HG03565 (cell line): ENCODE measurements at regions not wholly inside any gene's neighbourhood (a gene's known extent, or its start where the extent isn't known, plus 50 kb on each side); places are given as distances from the start of the nearest gene placed in this dataset.

Experiments
- ATAC-seq: cut with Tn5 transposase; IDR thresholded peaks from one replicate; pipeline ENCODE4 v1.9.1; 2021; ENCODE audit warnings: mild to moderate bottlenecking, moderate library complexity; ENCODE audit not compliant: unreplicated experiment

DNA sequence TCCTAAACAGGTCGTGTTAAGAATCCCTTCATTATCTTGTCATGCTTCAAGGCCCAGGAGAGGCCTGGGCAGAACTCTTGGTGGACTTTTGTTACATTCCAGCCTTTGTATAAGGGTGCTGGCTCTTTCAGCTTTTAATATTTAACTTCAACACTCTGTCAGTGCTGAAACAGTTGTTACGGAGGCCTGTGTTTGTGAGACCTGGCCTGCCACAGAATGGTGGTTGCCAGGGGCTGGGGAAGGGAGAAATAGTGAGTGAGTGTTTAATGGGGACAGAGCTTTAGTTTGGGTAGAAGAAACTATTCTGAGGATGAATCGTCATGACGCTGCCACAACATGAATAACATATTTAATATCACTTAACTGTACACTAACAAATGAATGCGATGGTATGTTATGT is 1027.6 kb upstream of the PRKX start:
- no peak for ATAC-seq

DNA sequence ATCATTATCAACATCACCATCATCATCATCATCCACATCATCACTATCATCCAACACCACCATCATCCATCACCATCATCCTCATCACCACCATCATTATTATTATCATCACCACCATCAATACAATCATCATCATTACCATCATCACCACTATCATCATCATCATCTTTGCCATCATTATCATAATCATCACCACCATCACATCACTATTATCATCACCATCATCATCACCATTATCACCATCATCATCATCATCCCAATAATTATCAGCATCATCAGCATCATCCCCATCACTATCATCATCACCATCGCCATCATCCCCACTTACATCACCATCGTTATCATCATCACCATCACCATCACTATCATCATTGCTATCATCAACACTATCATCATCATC is 1021.9 kb upstream of the PRKX start:
- no peak for ATAC-seq

DNA sequence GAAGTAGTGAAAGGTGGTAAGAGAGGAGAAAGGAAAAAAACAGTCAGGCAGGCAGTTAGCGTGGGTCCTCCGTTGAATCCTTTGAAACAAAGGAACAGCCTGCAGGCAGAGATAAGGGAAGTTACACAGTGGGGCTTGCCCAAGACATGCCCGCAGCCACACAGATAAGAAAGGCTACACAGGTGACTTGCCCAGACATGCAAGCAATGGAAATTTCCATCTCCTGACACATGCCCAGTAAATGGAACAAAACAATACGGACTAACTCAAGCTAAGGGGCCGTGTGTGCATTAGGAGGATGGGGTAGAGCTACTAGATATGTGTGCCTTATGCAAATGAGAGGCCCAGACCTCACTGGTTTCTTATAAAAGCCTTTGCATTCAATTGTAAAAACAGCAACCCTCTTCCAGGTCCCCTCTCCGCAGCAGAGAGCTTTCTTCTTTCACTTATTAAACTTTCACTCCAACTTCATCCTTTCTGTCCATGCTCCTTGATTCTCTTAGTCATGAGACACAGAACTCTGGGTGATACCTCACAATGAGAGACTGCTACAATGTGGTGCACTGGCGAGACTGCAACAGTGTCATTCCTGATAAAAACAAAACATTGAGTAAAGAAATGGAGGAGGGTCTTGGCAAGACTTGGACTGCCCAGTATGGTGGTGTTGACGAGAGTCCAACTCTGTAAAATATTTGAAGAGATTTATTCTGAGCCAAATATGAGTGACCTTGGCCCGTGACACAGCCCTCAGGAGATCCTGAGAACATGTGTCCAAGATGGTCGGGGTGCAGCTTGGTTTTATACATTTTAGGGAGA is 997.4 kb upstream of the PRKX start:
- ATAC-seq: no peak

DNA sequence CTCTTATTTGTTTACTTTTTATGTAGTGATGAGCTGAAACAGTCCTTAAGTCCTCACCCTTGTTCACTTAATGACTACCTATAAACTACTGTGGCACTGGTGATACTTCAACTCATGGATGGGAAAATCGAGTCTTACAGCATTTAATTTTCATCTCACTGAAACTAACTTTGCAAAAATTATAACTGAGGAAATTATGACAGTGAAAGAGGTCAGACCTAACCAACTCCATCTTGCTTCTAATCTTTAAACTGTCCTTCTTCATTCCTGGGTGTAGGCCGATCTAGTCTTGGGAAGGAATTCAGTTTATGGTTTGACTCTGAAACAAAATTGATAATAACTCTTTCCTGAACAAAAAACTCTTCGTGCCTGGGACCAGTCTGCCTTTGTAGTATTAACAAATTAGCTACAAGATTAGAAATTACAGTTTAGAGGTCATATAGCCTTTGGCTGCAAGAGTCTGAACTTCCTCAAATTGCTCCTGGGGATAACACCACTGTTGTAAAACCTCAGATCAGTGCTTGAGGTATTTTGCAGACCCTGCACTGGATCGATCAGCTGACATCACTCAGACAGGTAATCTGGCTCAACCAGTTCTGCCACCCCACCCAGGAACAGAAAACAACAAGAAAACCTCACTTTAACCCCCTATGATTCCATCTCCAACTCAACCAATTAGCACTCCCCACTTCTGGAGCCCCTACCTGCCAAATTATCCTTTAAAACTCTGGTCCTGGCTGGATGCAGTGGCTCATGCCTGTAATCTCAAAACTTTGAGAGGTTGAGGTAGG is 995.7 kb upstream of the PRKX start:
- ATAC-seq: no peak

- no peak for ATAC-seq
Measured at GRCh38 chrX:4706961-4707360, 993.5 kb upstream of the PRKX start.

- ATAC-seq: no peak
Measured at GRCh38 chrX:4690521-4690920, 977.1 kb upstream of the PRKX start.

DNA sequence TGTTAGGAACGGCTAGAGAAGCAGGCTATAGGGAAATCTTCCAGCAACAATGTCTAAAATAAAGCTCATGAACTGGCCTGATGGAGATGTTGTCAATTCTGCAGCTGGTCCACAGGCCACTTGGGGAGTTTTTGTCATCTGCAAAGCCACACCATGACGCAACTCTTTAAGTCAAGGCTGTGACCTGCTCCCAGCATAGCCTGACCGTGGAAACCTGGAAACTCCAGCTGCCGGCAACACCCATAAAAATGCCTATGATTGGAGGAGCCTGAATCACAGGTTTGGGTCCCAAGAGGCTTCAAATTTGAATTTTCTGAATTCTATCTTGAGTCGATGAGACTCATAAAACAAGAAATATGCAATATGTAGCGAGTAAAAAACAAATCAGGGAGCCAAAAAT is 969.2 kb upstream of the PRKX start:
- no peak for ATAC-seq

DNA sequence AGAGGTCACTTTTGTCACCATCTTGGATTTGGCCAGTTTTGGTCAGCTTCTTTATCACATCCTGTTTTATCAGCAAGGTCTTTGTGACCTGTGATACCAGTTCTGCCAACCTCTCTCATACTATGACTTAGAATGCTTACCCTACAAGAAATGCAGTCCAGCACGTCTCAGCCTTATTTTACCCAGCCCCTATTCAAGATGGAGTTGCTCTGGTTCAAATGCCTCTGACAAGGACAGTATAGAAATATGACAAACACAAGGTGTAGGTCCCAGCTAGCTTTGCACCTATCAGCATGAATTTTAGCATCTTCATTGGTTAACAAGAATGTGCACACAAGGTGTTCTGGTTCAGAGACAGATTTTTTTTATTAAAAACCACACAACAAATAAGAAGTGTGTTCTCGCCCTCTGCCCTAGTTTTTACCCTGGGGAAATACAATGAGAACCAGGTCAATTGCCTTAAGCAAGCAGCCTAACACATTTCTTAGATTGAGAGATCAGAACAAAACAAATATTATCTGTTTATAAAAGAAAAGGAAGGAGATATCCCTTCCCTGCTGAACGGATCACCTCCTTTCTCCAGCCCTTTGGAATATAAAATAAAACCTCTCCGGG is 962.3 kb upstream of the PRKX start:
- ATAC-seq: no peak

- no peak for ATAC-seq
Measured at GRCh38 chrX:4674028-4674782, 960.8 kb upstream of the PRKX start.

DNA sequence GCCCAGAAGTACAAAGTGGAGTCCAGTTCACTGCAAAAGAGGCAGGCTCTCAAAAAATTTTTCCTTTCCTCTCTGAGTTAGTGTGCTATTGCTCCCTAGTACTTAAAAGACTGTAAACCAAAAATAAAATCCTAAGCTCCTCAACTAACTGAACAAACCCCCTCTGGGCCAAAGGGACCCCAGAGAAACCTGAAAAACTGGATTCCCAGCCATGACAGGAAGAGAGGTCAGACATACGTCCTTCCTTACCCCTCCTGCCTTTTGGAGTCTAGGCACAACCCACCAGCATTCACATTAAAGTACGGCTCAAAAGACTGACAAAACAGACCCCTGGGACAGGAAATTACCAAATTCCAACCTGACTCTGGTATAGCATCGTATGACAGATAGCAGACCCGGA is 957.9 kb upstream of the PRKX start:
- ATAC-seq: no peak

- ATAC-seq: no peak
Measured at GRCh38 chrX:4670606-4671005, 957.2 kb upstream of the PRKX start.

- no peak for ATAC-seq
Measured at GRCh38 chrX:4668802-4669536, 955.5 kb upstream of the PRKX start.

GRCh38 chrX:4663085-4663484 is 949.6 kb upstream of the PRKX start:
- no peak for ATAC-seq

- no peak for ATAC-seq
Measured at GRCh38 chrX:4661771-4662170, 948.3 kb upstream of the PRKX start.

DNA sequence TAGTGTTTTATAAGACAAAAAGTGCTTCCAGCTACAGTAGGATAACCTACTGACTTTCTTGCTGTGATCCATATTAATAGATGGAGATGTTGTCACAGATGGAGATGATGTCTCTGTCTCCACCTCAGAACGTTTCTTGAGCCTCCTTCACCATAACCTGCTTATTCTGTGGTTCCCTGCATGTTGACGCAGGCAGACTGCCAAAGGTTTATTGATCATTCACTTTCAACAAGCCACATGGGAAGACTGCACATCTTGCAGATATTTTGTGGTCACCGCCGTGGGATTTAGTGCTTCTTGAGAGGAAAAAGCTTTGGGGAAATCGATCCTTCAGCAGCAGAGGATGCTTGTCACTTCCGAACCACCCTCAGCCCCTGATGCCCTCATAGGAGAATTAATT is 943.0 kb upstream of the PRKX start:
- ATAC-seq: no peak

DNA sequence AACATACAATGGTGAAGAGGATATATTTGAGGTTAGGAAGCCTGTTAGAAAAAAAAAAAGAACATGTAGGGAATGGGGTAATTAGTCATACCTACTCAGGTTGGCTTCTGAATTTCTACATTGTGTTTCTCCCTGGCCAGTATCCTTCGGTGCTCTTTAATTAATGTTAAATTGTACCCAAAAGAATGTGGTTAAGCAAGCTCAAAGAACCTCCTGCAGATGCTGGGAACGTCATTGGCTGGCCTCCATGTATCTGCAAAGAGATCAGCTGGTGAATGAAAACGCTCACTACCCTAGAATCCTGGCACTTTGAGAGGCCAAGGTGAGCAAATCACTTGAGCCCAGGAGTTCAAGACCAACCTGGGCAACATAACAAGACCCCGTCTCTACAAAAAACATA is 942.3 kb upstream of the PRKX start:
- no peak for ATAC-seq

GRCh38 chrX:4642114-4642513 is 928.7 kb upstream of the PRKX start:
- ATAC-seq: no peak

DNA sequence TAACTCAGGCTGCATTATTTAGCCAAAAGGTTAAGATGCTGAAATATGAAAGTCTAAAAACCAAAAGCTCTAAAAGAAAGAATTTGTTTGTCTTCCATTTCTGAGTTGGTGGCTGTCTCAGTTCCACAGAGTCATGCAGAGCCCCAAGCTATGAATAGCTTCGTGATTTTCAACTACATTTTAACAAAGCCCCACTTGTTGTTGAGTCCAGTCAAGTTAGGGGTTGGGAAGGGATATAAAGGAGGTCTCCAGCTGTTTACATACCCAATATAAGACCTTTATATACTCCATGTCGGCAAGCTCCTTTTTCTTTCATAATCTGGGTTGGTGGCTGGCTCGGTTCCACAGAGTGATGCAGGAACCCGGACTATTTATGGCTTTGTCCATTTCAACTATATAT is 924.6 kb upstream of the PRKX start:
- no peak for ATAC-seq

DNA sequence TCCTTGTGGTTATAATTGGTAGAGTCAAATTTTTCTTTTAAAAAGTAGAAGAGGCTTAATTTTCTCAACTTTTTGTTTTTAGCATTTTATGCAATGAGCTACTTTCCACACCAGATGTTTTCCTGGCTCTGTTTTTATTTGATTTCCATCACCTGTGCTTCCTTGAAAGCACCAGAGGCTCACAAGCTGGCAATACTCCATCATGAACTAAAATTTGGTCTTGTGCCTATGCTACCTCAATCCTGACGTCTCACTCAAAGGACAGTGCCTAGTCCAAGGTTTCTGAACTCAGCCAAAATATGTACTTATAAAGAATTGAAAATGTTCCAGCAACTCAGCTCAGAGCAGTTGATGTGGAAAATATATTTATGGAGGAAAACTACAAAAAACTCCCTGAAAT is 914.0 kb upstream of the PRKX start:
- no peak for ATAC-seq

GRCh38 chrX:4622486-4623167 is 909.2 kb upstream of the PRKX start:
- no peak for ATAC-seq
